ENCODE measurements at regions not wholly inside any gene's neighbourhood (a gene's known extent, or its start where the extent isn't known, plus 50 kb on each side); places are given as distances from the start of the nearest gene placed in this dataset.

GRCh38 chr2:460861-461260, 173.0 kb upstream of the ALKAL2 start:
- TF ChIP-seq CTCF (IDR thresholded peaks at IDR 0.05; ENCODE audit: low read depth, low read length), result no peak
- TF ChIP-seq EZH2phosphoT487 (IDR thresholded peaks at IDR 0.05; ENCODE audit: low read depth), result no peak
- no peaks in the 10 kb centered on the region for H3K4me1 ChIP-seq (ENCODE audit: low read length)
- H3K27ac ChIP-seq (ENCODE audit: low read length), result no peak overlapping the region
- H3K36me3 ChIP-seq (replicated peaks; ENCODE audit: low read depth, low read length), result no peaks in the 10 kb centered on the region
- no peak overlapping the region for H3K9ac ChIP-seq (ENCODE audit: low read length)
- H2AFZ ChIP-seq (ENCODE audit: low read depth, low read length), result no peak overlapping the region
- no peaks in the 10 kb centered on the region for H3K79me2 ChIP-seq (ENCODE audit: low read length)
- H3K27me3 ChIP-seq (ENCODE audit: low read depth, low read length), result no peaks in the 10 kb centered on the region
- no peaks in the 10 kb centered on the region for H4K20me1 ChIP-seq (ENCODE audit: insufficient read depth, low read length)
- H3K4me2 ChIP-seq (ENCODE audit: low read length), result no peak overlapping the region
- H3K4me3 ChIP-seq (ENCODE audit: low read length), result no peak overlapping the region
- H3K9me3 ChIP-seq (ENCODE audit: insufficient read depth, low read length), result no peaks in the 10 kb centered on the region

GRCh38 chr2:459931-460330, 172.0 kb upstream of the ALKAL2 start:
- no peaks in the 10 kb centered on the region for H3K9me3 ChIP-seq (ENCODE audit: insufficient read depth, low read length)

DNA sequence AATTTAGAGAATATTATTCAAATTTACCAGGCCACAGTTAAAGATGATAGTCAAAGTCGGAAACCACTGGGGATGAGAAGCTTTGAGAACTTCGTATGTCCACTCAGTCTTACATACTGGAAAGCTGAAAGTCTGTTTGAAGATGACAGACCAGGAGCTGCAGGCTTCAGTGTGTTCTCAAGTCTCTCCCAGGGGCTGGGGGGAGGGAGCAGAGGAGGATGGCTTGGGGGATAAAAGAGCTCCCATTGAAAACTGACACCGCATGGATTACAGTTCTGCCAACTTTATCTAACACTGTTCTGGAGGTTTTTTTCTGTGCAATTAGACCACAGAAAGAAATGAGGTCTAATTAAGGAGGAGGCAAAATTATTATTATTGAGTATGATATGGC, 170.5 kb upstream of the ALKAL2 start:
- H3K79me2 ChIP-seq (ENCODE audit: low read length), result no peaks in the 10 kb centered on the region
- no peaks in the 10 kb centered on the region for H4K20me1 ChIP-seq (ENCODE audit: insufficient read depth, low read length)
- H3K4me2 ChIP-seq (ENCODE audit: low read length), result no peak overlapping the region
- no peaks in the 10 kb centered on the region for H3K36me3 ChIP-seq (replicated peaks; ENCODE audit: low read depth, low read length)
- H3K4me1 ChIP-seq (ENCODE audit: low read length), result no peaks in the 10 kb centered on the region
- H3K27ac ChIP-seq (ENCODE audit: low read length), result no peak overlapping the region
- no peaks in the 10 kb centered on the region for H3K9me3 ChIP-seq (ENCODE audit: insufficient read depth, low read length)
- H3K9ac ChIP-seq (ENCODE audit: low read length), result no peak overlapping the region
- TF ChIP-seq CTCF (IDR thresholded peaks at IDR 0.05; ENCODE audit: low read depth, low read length), result no peak
- no peak for TF ChIP-seq EZH2phosphoT487 (IDR thresholded peaks at IDR 0.05; ENCODE audit: low read depth)
- H3K27me3 ChIP-seq (ENCODE audit: low read depth, low read length), result no peaks in the 10 kb centered on the region
- H2AFZ ChIP-seq (ENCODE audit: low read depth, low read length), result no peak overlapping the region
- H3K4me3 ChIP-seq (ENCODE audit: low read length), result no peak overlapping the region

More at GRCh38 chr2:459931-460330, 172.0 kb upstream of the ALKAL2 start:
- Histone ChIP-seq H3K27ac (ENCODE audit: low read length) (no peak overlapping the region), H4K20me1 (ENCODE audit: insufficient read depth, low read length) (no peaks in the 10 kb centered on the region), H3K79me2 (ENCODE audit: low read length) (no peaks in the 10 kb centered on the region), H3K27me3 (ENCODE audit: low read depth, low read length) (no peaks in the 10 kb centered on the region), H3K4me2 (ENCODE audit: low read length) (no peak overlapping the region), H3K9ac (ENCODE audit: low read length) (no peak overlapping the region), H3K4me3 (ENCODE audit: low read length) (no peak overlapping the region), H3K36me3 (replicated peaks; ENCODE audit: low read depth, low read length) (no peaks in the 10 kb centered on the region), H3K4me1 (ENCODE audit: low read length) (no peaks in the 10 kb centered on the region), H2AFZ (ENCODE audit: low read depth, low read length) (no peak overlapping the region)
- TF ChIP-seq EZH2phosphoT487 (IDR thresholded peaks at IDR 0.05; ENCODE audit: low read depth) (no peak), CTCF (IDR thresholded peaks at IDR 0.05; ENCODE audit: low read depth, low read length) (no peak)

- H3K4me3 ChIP-seq (ENCODE audit: low read length), result no peak overlapping the region
- H3K27ac ChIP-seq (ENCODE audit: low read length), result no peak overlapping the region
- TF ChIP-seq EZH2phosphoT487 (IDR thresholded peaks at IDR 0.05; ENCODE audit: low read depth), result no peak
- no peak for TF ChIP-seq CTCF (IDR thresholded peaks at IDR 0.05; ENCODE audit: low read depth, low read length)
- no peaks in the 10 kb centered on the region for H3K4me1 ChIP-seq (ENCODE audit: low read length)
- no peaks in the 10 kb centered on the region for H3K9me3 ChIP-seq (ENCODE audit: insufficient read depth, low read length)
- H3K4me2 ChIP-seq (ENCODE audit: low read length), result no peak overlapping the region
- no peaks in the 10 kb centered on the region for H3K79me2 ChIP-seq (ENCODE audit: low read length)
- H3K27me3 ChIP-seq (ENCODE audit: low read depth, low read length), result no peaks in the 10 kb centered on the region
- no peaks in the 10 kb centered on the region for H3K36me3 ChIP-seq (replicated peaks; ENCODE audit: low read depth, low read length)
- H4K20me1 ChIP-seq (ENCODE audit: insufficient read depth, low read length), result no peaks in the 10 kb centered on the region
- no peak overlapping the region for H2AFZ ChIP-seq (ENCODE audit: low read depth, low read length)
- H3K9ac ChIP-seq (ENCODE audit: low read length), result no peak overlapping the region
Observed at GRCh38 chr2:457792-458424, 170.0 kb upstream of the ALKAL2 start.

Measured in OCI-LY3 (cell line).